ENCODE measurements at regions not wholly inside any gene's neighbourhood (a gene's known extent, or its start where the extent isn't known, plus 50 kb on each side); places are given as distances from the start of the nearest gene placed in this dataset.

DNA sequence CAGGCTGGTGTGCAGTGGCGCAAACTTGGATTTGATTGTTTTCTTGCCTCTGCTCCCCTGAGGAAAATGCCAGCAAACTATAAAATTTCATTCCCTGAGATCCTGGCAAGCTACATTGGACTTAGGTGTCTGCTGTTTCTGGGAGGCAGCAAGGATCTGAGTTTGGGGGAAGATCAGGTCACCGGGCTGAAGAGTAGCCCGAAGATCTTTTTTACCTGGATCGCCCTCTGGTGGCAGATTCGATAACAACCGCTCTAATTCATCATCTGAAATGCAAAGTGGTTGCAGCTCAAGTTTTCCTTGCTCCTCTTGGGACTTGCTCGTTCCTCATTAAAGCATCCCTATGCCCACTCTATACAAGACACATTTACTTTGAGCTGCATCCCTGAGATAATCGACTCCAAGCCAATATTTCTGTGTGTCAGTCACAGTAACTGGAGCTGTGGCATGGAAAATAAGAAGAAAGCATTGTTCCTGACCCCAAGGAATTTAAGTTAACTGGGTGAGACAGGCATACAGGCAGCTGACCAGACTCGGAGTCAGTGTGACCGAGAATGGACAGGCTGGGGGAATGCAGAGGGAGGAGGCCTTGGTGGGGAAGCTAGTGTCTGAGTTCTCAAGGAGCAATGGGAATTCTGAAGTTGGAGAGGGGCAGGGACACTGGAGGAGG, 131.8 kb upstream of the PROKR2 start:
- POLR2A ChIA-PET, result no interaction called here

GRCh38 chr20:5447188-5447587, 130.4 kb upstream of the PROKR2 start:
- H3K27me3 Mint-ChIP-seq, result peaks cover 23 to 49% (median 26%) of the 10 kb centered on the region in 5 donors

More for the DNA sequence above, 131.8 kb upstream of the PROKR2 start:
- H3K4me1 Mint-ChIP-seq, result peaks cover 0 to 4% (median 3%) of the 10 kb centered on the region in 4 donors
- H3K27ac Mint-ChIP-seq, result no peak overlapping the region
- H3K36me3 Mint-ChIP-seq, result no peaks in the 10 kb centered on the region
- DNase-seq (peak; percentile 3 to 70 (median 24)), ATAC-seq (peak in 1 of 2 donors; percentile 37)
- H3K9me3 Mint-ChIP-seq, result no peaks in the 10 kb centered on the region
- peaks cover 18 to 35% (median 24%) of the 10 kb centered on the region in 5 donors for H3K27me3 Mint-ChIP-seq
- no peak overlapping the region for H3K4me3 Mint-ChIP-seq

GRCh38 chr20:5445611-5446010, 128.9 kb upstream of the PROKR2 start:
- Mint-ChIP-seq H3K4me1 (peaks cover 0 to 4% (median 3%) of the 10 kb centered on the region in 4 donors), H3K9me3 (no peaks in the 10 kb centered on the region), H3K27me3 (peaks cover 31 to 64% (median 33%) of the 10 kb centered on the region in 5 donors), H3K4me3 (no peak overlapping the region), H3K27ac (no peak overlapping the region), H3K36me3 (peaks cover 0 to 1% (median 0%) of the 10 kb centered on the region in 3 donors)
- POLR2A ChIA-PET, result no interaction called here
- no peak for DNase-seq
- no peak for ATAC-seq

More at GRCh38 chr20:5447188-5447587, 130.4 kb upstream of the PROKR2 start:
- ATAC-seq (no peak), DNase-seq (no peak)
- H3K4me1 Mint-ChIP-seq, result peaks cover 0 to 4% (median 3%) of the 10 kb centered on the region in 4 donors
- no peaks in the 10 kb centered on the region for H3K9me3 Mint-ChIP-seq
- H3K36me3 Mint-ChIP-seq, result no peaks in the 10 kb centered on the region
- H3K4me3 Mint-ChIP-seq, result no peak overlapping the region
- no peak overlapping the region for H3K27ac Mint-ChIP-seq
- POLR2A ChIA-PET, result interaction anchor here (0.7 kb wide), 1 partner anchor 321 kb away, joined by 4 read pairs; the partner anchor contains the start of gene CDS2

GRCh38 chr20:5442101-5442500, 125.3 kb upstream of the PROKR2 start:
- Mint-ChIP-seq H3K4me3 (no peak overlapping the region), H3K4me1 (no peaks in the 10 kb centered on the region), H3K27ac (no peak overlapping the region), H3K9me3 (peaks cover 0 to 21% (median 3%) of the 10 kb centered on the region in 9 donors), H3K36me3 (peaks cover 0 to 1% (median 0%) of the 10 kb centered on the region in 3 donors), H3K27me3 (peaks cover 18 to 49% (median 31%) of the 10 kb centered on the region in 5 donors)
- POLR2A ChIA-PET, result no interaction called here
- ATAC-seq (no peak), DNase-seq (no peak)

DNA sequence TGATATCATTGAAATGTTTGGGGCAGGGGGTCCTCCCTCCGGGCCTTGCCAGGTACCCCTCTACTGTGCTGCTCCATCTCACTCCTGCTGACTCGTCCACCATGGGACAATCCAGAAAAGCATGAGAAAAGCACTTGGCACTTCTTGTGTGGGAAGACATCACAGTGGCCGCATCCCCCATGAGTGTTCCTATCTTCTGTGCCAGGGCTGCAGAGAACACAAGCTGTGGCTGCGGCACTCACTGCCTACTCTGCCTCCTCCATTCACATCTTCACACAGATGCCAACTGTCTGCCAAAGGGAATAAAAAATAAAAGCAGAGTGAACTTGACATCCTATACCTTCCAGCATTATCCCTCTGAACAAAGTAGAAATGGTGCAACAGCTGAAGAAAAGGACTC, 117.4 kb upstream of the PROKR2 start:
- Mint-ChIP-seq H3K4me1 (no peaks in the 10 kb centered on the region), H3K36me3 (no peaks in the 10 kb centered on the region), H3K27me3 (peaks cover 4 to 32% (median 17%) of the 10 kb centered on the region in 5 donors), H3K4me3 (no peak overlapping the region), H3K27ac (no peak overlapping the region), H3K9me3 (peaks cover 0 to 20% (median 2%) of the 10 kb centered on the region in 9 donors)
- ATAC-seq, result no peak
- POLR2A ChIA-PET, result no interaction called here
- DNase-seq, result no peak

GRCh38 chr20:5433352-5433751, 116.6 kb upstream of the PROKR2 start:
- Mint-ChIP-seq H3K4me3 (no peak overlapping the region), H3K27ac (no peak overlapping the region), H3K4me1 (no peaks in the 10 kb centered on the region), H3K9me3 (peaks cover 0 to 12% (median 0%) of the 10 kb centered on the region in 9 donors), H3K27me3 (peaks cover 6 to 32% (median 14%) of the 10 kb centered on the region in 5 donors), H3K36me3 (no peaks in the 10 kb centered on the region)
- no peak for ATAC-seq
- POLR2A ChIA-PET, result no interaction called here
- no peak for DNase-seq

- no peak for ATAC-seq
- no peaks in the 10 kb centered on the region for H3K36me3 Mint-ChIP-seq
- POLR2A ChIA-PET, result no interaction called here
- H3K9me3 Mint-ChIP-seq, result peaks cover 0 to 4% (median 0%) of the 10 kb centered on the region in 9 donors
- no peak overlapping the region for H3K27ac Mint-ChIP-seq
- no peak for DNase-seq
- H3K4me1 Mint-ChIP-seq, result no peaks in the 10 kb centered on the region
- no peak overlapping the region for H3K4me3 Mint-ChIP-seq
- H3K27me3 Mint-ChIP-seq, result peaks cover 6 to 32% (median 14%) of the 10 kb centered on the region in 5 donors
Measured at GRCh38 chr20:5432030-5432429, 115.3 kb upstream of the PROKR2 start.

- DNase-seq, result no peak
- Mint-ChIP-seq H3K27ac (no peak overlapping the region), H3K4me1 (no peaks in the 10 kb centered on the region), H3K4me3 (no peak overlapping the region), H3K9me3 (no peaks in the 10 kb centered on the region), H3K27me3 (peaks cover 7 to 37% (median 14%) of the 10 kb centered on the region in 5 donors), H3K36me3 (no peaks in the 10 kb centered on the region)
- POLR2A ChIA-PET, result no interaction called here
- ATAC-seq, result no peak
Measured at GRCh38 chr20:5430670-5431069, 113.9 kb upstream of the PROKR2 start.

GRCh38 chr20:5426026-5426425, 109.3 kb upstream of the PROKR2 start:
- peaks cover 0 to 16% (median 2%) of the 10 kb centered on the region in 9 donors for H3K9me3 Mint-ChIP-seq
- H3K36me3 Mint-ChIP-seq, result peaks cover 0 to 9% (median 0%) of the 10 kb centered on the region in 3 donors
- H3K27ac Mint-ChIP-seq, result no peak overlapping the region
- POLR2A ChIA-PET, result no interaction called here
- DNase-seq, result no peak
- no peak for ATAC-seq
- no peaks in the 10 kb centered on the region for H3K4me1 Mint-ChIP-seq
- peaks cover 20 to 51% (median 26%) of the 10 kb centered on the region in 5 donors for H3K27me3 Mint-ChIP-seq
- H3K4me3 Mint-ChIP-seq, result no peak overlapping the region

GRCh38 chr20:5416086-5416485, 99.3 kb upstream of the PROKR2 start:
- Mint-ChIP-seq H3K9me3 (peaks cover 0 to 13% (median 4%) of the 10 kb centered on the region in 9 donors), H3K27ac (no peak overlapping the region), H3K36me3 (peaks cover 0 to 2% (median 0%) of the 10 kb centered on the region in 3 donors), H3K27me3 (peaks cover 3 to 37% (median 9%) of the 10 kb centered on the region in 5 donors), H3K4me1 (no peaks in the 10 kb centered on the region), H3K4me3 (no peak overlapping the region)
- no peak for ATAC-seq
- POLR2A ChIA-PET, result no interaction called here
- no peak for DNase-seq

DNA sequence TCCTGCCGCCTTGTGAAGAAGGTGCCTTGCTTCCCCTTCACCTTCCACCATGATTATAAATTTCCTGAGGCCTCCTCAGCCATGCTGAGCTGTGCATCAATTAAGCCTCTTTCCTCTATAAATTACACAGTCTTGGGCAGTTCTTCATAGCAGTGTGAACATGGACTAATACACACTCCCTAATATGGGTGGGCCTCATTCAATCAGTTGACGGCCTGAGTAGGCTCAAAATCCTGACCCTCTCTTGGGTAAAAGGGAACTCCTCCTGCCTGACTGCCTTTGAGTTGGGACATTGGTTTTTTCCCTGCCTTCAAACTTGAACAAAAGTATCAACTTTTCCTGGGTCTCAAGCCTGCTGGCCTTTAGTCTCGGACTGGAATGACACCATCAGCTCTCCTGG, 96.6 kb upstream of the PROKR2 start:
- H3K4me1 Mint-ChIP-seq, result no peaks in the 10 kb centered on the region
- no peak overlapping the region for H3K27ac Mint-ChIP-seq
- no peak overlapping the region for H3K4me3 Mint-ChIP-seq
- H3K27me3 Mint-ChIP-seq, result peaks cover 6 to 37% (median 12%) of the 10 kb centered on the region in 5 donors
- DNase-seq, result no peak
- peaks cover 0 to 2% (median 0%) of the 10 kb centered on the region in 3 donors for H3K36me3 Mint-ChIP-seq
- no peak for ATAC-seq
- H3K9me3 Mint-ChIP-seq, result peaks cover 0 to 6% (median 0%) of the 10 kb centered on the region in 9 donors
- POLR2A ChIA-PET, result no interaction called here

DNA sequence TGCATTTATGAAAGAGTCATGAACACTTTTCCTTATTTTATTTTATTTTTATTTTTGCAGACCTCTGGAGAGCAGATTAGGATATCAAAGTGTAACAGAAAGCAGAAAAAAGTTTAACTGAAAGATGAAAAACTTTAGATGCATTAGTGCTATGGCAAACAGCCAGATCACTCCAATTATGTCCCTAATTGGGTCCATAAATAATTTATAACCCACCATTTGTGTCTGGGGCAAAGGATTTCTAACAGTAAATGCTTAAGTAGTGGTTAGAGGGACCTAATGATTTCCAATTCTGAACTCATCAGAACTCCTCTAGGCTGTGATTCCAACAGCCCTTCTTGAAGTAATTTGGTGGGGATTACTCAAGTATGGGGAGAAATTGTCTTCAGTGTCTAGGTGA, 93.7 kb upstream of the PROKR2 start:
- H3K36me3 Mint-ChIP-seq, result peaks cover 0 to 2% (median 0%) of the 10 kb centered on the region in 3 donors
- H3K27me3 Mint-ChIP-seq, result peaks cover 7 to 45% (median 23%) of the 10 kb centered on the region in 5 donors
- ATAC-seq, result no peak
- no peak overlapping the region for H3K27ac Mint-ChIP-seq
- no peak overlapping the region for H3K4me3 Mint-ChIP-seq
- no peak for DNase-seq
- peaks cover 0 to 3% (median 0%) of the 10 kb centered on the region in 4 donors for H3K4me1 Mint-ChIP-seq
- H3K9me3 Mint-ChIP-seq, result peaks cover 0 to 11% (median 0%) of the 10 kb centered on the region in 9 donors
- POLR2A ChIA-PET, result no interaction called here

GRCh38 chr20:5402903-5403531, 86.3 kb upstream of the PROKR2 start:
- no peak for ATAC-seq

More at GRCh38 chr20:5402903-5403531, 86.3 kb upstream of the PROKR2 start:
- peaks cover 0 to 3% (median 0%) of the 10 kb centered on the region in 4 donors for H3K4me1 Mint-ChIP-seq
- no peak for DNase-seq
- no peak overlapping the region for H3K27ac Mint-ChIP-seq
- peaks cover 0 to 9% (median 0%) of the 10 kb centered on the region in 3 donors for H3K36me3 Mint-ChIP-seq
- no peak overlapping the region for H3K4me3 Mint-ChIP-seq
- POLR2A ChIA-PET, result no interaction called here
- H3K9me3 Mint-ChIP-seq, result peaks cover 0 to 33% (median 15%) of the 10 kb centered on the region in 9 donors
- peaks cover 14 to 40% (median 20%) of the 10 kb centered on the region in 5 donors for H3K27me3 Mint-ChIP-seq

Measured in naive thymus-derived CD8-positive, alpha-beta T cell (primary cell).